HG02938 (cell line): ENCODE measurements at regions not wholly inside any gene's neighbourhood (a gene's known extent, or its start where the extent isn't known, plus 50 kb on each side); places are given as distances from the start of the nearest gene placed in this dataset.

ENCODE experiments used
- ATAC-seq: cut with Tn5 transposase; IDR thresholded peaks from one replicate; pipeline ENCODE4 v1.9.1; 2021; ENCODE audit warnings: mild to moderate bottlenecking, moderate library complexity; ENCODE audit not compliant: unreplicated experiment

- no peak for ATAC-seq
These were observed 62.4 kb upstream of the PCSK6 start for GRCh38 chr15:101551696-101552591.

DNA sequence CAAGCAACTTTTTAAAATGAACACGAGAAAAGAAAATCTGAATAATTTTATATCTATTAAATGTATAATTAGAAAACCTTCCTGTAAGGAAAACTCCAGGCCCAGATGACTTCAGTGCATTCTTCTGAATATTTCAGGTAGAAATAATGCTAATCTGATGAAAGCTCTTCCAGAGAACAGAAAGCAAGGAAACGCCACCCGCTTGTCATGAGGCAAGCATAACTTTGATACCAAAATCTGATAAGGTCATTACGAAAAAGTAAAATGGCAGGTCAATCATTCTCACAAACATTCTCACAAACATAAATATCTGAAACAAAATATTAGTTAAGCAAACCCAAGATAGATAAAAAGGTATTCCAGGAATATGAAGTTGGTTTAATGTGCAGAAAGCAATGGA, 60.6 kb upstream of the PCSK6 start:
- no peak for ATAC-seq

DNA sequence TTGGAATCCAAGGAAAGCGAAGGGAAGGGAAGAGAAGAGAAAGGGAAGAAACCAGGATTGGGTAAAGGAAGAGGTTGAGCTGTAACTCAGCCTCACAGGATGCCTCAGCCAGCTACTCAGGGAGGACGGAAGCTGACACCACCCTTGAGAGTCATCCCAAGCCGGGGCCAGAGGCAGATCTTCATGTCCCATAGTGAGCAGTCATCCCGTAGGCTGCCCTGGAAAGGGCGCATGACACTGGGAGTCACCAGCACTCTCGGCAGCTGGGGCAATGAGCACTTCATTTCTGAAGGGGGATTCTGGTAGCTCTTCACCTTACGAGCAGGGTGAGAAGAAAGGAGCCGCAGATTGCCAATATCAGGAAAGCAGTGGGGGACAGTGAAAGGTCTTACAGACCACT, 60.1 kb upstream of the PCSK6 start:
- ATAC-seq, result no peak

- no peak for ATAC-seq
These were observed 58.2 kb upstream of the PCSK6 start for GRCh38 chr15:101547737-101548136.

DNA sequence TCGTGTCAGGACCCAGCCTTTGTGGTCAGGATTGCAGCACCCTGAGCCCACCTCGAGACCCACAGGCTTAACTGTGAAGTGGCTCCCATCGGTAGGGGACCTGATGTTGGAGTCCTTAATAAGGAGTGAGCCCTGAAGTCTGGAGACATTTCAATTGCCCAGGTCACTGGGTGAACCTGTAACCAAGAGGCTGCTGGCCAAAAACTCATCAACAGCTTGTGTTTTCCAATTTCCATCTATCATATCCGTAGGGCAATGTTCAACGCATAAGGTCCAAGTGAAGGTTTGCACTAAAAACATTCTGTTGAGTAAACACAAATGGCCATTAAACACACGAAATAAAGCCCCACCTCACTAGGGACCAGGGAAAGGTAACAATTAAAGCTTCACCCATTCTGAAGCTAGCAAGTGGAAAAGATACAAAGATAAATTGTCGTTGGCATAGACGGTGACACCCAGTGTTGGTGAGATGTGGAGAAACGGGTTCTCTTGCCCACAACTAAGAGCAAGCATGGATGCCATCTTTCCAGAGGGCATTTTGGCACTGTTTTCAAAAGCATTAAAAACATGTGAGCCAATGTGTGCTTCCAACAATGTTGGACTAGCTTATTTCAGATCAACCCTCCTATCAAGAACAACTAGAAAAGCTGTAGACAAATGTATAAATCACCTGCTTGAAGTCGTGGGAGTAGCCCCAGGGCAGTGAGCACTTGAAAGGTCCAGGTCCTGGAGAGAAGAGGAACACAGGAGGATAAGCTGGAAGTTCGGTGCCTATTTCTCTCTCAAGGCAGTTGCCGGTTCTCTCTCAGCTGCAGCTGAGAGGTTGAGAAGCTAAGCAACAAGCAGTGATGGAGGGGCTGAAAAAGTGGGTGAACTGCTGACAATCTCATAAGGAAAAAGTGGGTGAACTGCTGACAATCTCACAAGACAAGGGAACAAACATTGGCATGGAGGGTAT, 56.3 kb upstream of the PCSK6 start:
- ATAC-seq, result no peak

DNA sequence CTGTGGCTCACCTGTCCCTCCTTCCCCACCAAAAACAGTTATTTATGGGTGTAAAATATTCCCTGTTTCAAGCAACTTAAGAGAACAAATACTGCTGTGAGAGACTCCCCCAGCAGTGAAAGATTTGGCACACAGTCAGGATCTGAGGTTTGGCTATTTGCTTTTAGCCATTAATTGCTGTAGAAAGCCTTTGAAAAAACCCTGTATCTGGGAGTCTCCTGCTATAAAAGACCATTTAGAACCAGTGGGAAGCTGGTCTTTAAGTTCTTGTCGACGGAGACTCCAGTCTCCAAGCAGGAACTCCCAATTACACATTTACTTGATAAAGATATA, 55.1 kb upstream of the PCSK6 start:
- ATAC-seq, result no peak

GRCh38 chr15:101543926-101544612, 54.6 kb upstream of the PCSK6 start:
- ATAC-seq, result no peak

DNA sequence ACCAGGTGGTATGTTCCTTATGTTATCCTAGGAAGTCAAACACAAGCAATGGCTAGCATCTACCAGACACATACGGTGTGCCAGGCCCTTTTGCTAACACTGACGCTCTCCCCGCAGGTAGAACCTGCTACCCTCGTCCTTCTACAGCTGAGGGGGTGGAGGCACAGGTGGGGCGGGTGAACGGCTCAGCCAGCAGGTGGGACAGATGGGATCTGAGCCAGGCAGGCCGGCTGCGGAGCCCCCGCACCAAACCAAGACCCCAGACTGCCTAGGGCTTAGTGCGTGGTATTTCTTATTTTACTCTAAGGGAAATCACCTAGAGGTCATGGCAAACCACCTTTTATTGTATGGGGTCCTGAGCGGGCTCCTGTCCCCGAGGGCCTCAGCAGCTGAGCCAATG, 53.9 kb upstream of the PCSK6 start:
- no peak for ATAC-seq

- ATAC-seq, result no peak
These were observed 53.5 kb upstream of the PCSK6 start for GRCh38 chr15:101543026-101543390.

DNA sequence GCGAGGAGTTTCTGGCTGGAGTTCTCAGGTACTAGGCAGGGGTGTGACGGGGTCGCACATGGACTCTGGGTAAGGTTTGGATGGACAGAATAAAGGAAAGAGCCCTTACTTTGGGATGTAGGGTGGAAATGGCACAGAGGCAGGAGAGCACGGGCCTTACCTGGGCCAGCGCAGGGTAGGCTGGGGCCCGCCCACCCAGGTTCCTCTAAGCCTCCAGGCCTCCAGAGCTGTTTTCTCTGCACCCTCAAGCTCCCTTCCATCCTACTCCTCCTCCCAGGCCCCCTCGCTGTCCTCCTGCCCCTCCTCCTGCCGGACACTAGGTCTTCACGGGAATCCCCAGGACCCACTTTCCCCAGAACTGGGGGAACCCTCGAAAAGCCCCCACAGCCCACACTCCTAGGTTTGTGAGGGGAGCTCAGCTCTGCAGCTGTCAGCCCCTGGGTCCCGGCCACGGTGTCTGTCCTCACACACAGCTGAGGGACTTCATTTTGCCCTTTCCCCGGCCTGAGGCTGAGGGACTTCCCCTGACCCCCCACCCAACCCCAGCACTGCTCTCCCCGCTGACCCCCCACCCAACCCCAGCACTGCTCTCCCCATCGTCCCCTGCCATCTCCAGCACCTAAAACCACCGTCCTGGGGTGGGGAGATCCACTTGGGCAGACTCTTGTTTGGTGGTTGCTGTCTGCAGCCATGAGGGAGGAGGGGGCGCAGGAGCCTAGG, 53.0 kb upstream of the PCSK6 start:
- ATAC-seq, result no peak

DNA sequence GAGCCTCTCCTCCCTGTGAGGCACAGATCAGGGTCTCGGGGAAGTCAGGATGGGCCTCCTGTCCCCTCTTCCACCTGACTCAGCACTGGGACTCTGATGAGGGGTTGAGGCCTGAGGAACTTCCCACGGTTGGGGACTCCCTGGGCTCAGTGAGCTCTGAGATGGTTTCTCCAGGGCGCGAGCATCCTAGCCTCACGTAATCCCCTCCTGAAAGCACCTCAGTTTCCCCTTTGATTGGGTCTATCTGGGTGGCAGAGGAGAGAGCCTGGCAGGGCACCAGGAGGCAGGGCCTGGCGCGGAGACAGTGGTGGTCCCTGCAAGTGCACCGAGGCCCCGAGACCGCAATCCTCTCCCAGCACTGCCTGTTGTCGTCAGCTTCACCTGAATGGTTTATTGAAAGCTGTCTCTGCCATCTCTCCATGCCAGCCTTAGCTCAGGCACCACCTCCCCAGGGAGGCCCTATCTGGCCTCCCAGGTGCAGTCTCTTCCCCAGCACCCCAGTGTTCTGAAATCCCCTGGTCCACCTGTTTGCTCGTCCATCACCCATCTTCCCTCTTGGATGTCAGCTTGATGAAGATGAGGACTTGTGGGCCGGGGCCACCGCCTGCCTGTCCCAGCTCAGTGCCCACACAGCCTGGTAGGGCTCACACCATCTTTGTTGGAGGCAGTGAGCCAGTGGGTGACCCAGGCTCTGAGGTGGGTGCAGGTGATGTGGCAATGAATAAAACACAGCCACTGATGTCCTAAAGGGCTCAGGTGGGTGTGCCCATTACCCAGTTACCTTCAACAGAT, 52.2 kb upstream of the PCSK6 start:
- no peak for ATAC-seq

GRCh38 chr15:101540480-101541239, 51.2 kb upstream of the PCSK6 start:
- no peak for ATAC-seq

GRCh38 chr15:101539930-101540329, 50.4 kb upstream of the PCSK6 start:
- no peak for ATAC-seq

DNA sequence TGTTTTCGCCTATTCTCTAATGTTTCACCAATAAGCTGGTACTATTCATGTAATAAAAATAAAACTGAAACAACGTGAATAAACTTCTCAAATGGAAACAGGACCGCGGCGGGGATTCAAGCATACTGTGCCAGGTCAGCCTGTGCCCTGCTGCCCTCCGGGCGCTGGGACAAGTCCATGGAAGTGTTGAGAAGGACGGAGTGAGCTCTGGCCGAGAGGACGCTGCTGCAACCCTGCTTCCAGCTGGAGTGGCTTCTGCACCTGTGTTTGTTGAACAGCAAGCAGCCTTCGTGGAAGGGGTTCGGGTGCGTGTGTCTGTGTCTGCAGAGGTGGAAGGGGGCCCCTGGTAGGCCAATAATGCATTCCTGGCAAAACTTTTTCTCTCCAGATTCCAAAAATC, 50.0 kb upstream of the PCSK6 start:
- ATAC-seq, result no peak
